MCF 10A (cell line): ENCODE measurements at regions not wholly inside any gene's neighbourhood (a gene's known extent, or its start where the extent isn't known, plus 50 kb on each side); places are given as distances from the start of the nearest gene placed in this dataset.

Experiments used
- BruUV-seq: library from RNA; stranded (reverse); fragments of 400-500 nt; replicated peaks from 2 replicates; lab custom pipeline; 2021; lab: Mats Ljungman, UMichigan
- CTCF ChIA-PET: fragments of 300-600 bp; sonication (Branson Sonifier 250); formaldehyde crosslinking; extraction: SDS; loops from one replicate; lab custom pipeline; 2021; ENCODE audit warnings: antibody characterized with exemption, inconsistent platforms; lab: Yijun Ruan, JAX
- POLR2A ChIA-PET: fragments of 300-600, 350-650 bp; sonication (Branson Sonifier 250); formaldehyde crosslinking; extraction: SDS; loops from one replicate; lab custom pipeline; 2020; ENCODE audit warnings: antibody characterized with exemption, inconsistent platforms; lab: Yijun Ruan, JAX
- DNase-seq: peaks from one replicate; pipeline ENCODE4 v3.0.0-alpha.2; 2018; ENCODE audit not compliant: unreplicated experiment
- H3K27ac Mint-ChIP-seq: one replicate; pipeline ENCODE4 v1.8.0; 2022; ENCODE audit warnings: mild to moderate bottlenecking, low read depth, mixed read lengths; ENCODE audit not compliant: unreplicated experiment
- H3K27me3 Mint-ChIP-seq: one replicate; pipeline ENCODE4 v1.8.0; 2022; ENCODE audit warnings: mixed read lengths; ENCODE audit not compliant: insufficient read depth, unreplicated experiment
- H3K36me3 Mint-ChIP-seq: one replicate; pipeline ENCODE4 v1.8.0; 2022; ENCODE audit warnings: mild to moderate bottlenecking, moderate library complexity, mixed read lengths; ENCODE audit not compliant: insufficient read depth, unreplicated experiment
- H3K4me1 Mint-ChIP-seq: one replicate; pipeline ENCODE4 v1.8.0; 2022; ENCODE audit warnings: mixed read lengths; ENCODE audit not compliant: insufficient read depth, unreplicated experiment
- H3K4me3 Mint-ChIP-seq: one replicate; pipeline ENCODE4 v1.8.0; 2022; ENCODE audit warnings: mild to moderate bottlenecking, moderate library complexity, mixed read lengths; ENCODE audit not compliant: unreplicated experiment
- H3K9me3 Mint-ChIP-seq: one replicate; pipeline ENCODE4 v1.8.0; 2022; ENCODE audit warnings: mixed read lengths; ENCODE audit not compliant: unreplicated experiment
- intact Hi-C: fragments of 100-400 bp; cut with micrococcal nuclease; formaldehyde crosslinking; loops from 2 replicates; pipeline ENCODE4 v1.14.1; 2022
- TF ChIP-seq, protein P1 (sequence below): fragments of 200-600 bp; IDR thresholded peaks from one replicate; pipeline ENCODE4 v1.8.0; 2022; ENCODE audit warnings: antibody characterized with exemption, mild to moderate bottlenecking; ENCODE audit not compliant: unreplicated experiment

- peaks cover 16% of the 10 kb centered on the region for H3K4me1 Mint-ChIP-seq
Observed at GRCh38 chr13:52975969-52976368, 52.6 kb upstream of the OLFM4 start.

GRCh38 chr13:52975161-52975560 is 53.5 kb upstream of the OLFM4 start:
- CTCF ChIA-PET, result interaction anchor here (0.6 to 1.8 kb wide), 4 partner anchors 12 to 359 kb away, joined by 3 to 13 read pairs (median 5); no protein-coding TSS in a partner anchor
- no peak overlapping the region for H3K4me3 Mint-ChIP-seq
- H3K27me3 Mint-ChIP-seq, result peaks cover 18% of the 10 kb centered on the region
- intact Hi-C loops, result no loop called here
- no peaks in the 10 kb centered on the region for H3K36me3 Mint-ChIP-seq
- no peaks in the 10 kb centered on the region for H3K9me3 Mint-ChIP-seq
- no TSS peak for BruUV-seq
- POLR2A ChIA-PET, result no interaction called here
- DNase-seq, result no peak
- H3K4me1 Mint-ChIP-seq, result peaks cover 8% of the 10 kb centered on the region
- H3K27ac Mint-ChIP-seq, result no peak overlapping the region
- TF ChIP-seq, protein P1, sequence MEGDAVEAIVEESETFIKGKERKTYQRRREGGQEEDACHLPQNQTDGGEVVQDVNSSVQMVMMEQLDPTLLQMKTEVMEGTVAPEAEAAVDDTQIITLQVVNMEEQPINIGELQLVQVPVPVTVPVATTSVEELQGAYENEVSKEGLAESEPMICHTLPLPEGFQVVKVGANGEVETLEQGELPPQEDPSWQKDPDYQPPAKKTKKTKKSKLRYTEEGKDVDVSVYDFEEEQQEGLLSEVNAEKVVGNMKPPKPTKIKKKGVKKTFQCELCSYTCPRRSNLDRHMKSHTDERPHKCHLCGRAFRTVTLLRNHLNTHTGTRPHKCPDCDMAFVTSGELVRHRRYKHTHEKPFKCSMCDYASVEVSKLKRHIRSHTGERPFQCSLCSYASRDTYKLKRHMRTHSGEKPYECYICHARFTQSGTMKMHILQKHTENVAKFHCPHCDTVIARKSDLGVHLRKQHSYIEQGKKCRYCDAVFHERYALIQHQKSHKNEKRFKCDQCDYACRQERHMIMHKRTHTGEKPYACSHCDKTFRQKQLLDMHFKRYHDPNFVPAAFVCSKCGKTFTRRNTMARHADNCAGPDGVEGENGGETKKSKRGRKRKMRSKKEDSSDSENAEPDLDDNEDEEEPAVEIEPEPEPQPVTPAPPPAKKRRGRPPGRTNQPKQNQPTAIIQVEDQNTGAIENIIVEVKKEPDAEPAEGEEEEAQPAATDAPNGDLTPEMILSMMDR, result no peak

More at GRCh38 chr13:52975969-52976368, 52.6 kb upstream of the OLFM4 start:
- Mint-ChIP-seq H3K36me3 (no peaks in the 10 kb centered on the region), H3K27ac (no peak overlapping the region), H3K4me3 (no peak overlapping the region), H3K9me3 (no peaks in the 10 kb centered on the region), H3K27me3 (peaks cover 18% of the 10 kb centered on the region)
- ChIA-PET POLR2A (interaction anchor here (0.9 kb wide), 1 partner anchor 35 kb away, joined by 3 read pairs; no protein-coding TSS in a partner anchor), CTCF (interaction anchor here (0.6 to 3.8 kb wide), 4 partner anchors 8 to 170 kb away, joined by 5 to 46 read pairs (median 9); no protein-coding TSS in a partner anchor)
- TF ChIP-seq, protein P1, result no peak
- BruUV-seq, result no TSS peak
- DNase-seq, result no peak
- intact Hi-C loops, result no loop called here

GRCh38 chr13:52974711-52975110 is 53.9 kb upstream of the OLFM4 start:
- Mint-ChIP-seq H3K27me3 (peaks cover 18% of the 10 kb centered on the region), H3K27ac (no peak overlapping the region), H3K9me3 (no peaks in the 10 kb centered on the region), H3K4me1 (peaks cover 6% of the 10 kb centered on the region), H3K4me3 (no peak overlapping the region), H3K36me3 (no peaks in the 10 kb centered on the region)
- TF ChIP-seq, protein P1, result no peak
- ChIA-PET POLR2A (no interaction called here), CTCF (interaction anchor here (0.6 to 1.8 kb wide), 4 partner anchors 11 to 113 kb away, joined by 3 to 13 read pairs (median 4); no protein-coding TSS in a partner anchor)
- BruUV-seq, result no TSS peak
- intact Hi-C loops, result no loop called here
- DNase-seq, result no peak

- no peak overlapping the region for H3K27ac Mint-ChIP-seq
- ChIA-PET POLR2A (interaction anchor here (1.6 kb wide), 1 partner anchor 11 kb away, joined by 3 read pairs; no protein-coding TSS in a partner anchor), CTCF (interaction anchor here (0.7 to 6.1 kb wide), 18 partner anchors 8 to 306 kb away, joined by 3 to 111 read pairs (median 10); no protein-coding TSS in a partner anchor)
- H3K4me3 Mint-ChIP-seq, result no peak overlapping the region
- no peaks in the 10 kb centered on the region for H3K36me3 Mint-ChIP-seq
- peaks cover 13% of the 10 kb centered on the region for H3K27me3 Mint-ChIP-seq
- H3K9me3 Mint-ChIP-seq, result no peaks in the 10 kb centered on the region
- BruUV-seq, result no TSS peak
- DNase-seq, result no peak
- TF ChIP-seq, protein P1, result no peak
- intact Hi-C loops, result loop anchor here (5.0 kb wide), 2 partner anchors 218 to 362 kb away; no protein-coding TSS in a partner anchor
- H3K4me1 Mint-ChIP-seq, result peaks cover 6% of the 10 kb centered on the region
Observed at GRCh38 chr13:52969373-52969772, 59.2 kb upstream of the OLFM4 start.
